ENCODE measurements at regions not wholly inside any gene's neighbourhood (a gene's known extent, or its start where the extent isn't known, plus 50 kb on each side); places are given as distances from the start of the nearest gene placed in this dataset.
"Not testable (repeated sequence)": the region's sequence is repeated elsewhere in the genome, so short reads cannot be mapped to it uniquely, and the experiment has no call there.

DNA sequence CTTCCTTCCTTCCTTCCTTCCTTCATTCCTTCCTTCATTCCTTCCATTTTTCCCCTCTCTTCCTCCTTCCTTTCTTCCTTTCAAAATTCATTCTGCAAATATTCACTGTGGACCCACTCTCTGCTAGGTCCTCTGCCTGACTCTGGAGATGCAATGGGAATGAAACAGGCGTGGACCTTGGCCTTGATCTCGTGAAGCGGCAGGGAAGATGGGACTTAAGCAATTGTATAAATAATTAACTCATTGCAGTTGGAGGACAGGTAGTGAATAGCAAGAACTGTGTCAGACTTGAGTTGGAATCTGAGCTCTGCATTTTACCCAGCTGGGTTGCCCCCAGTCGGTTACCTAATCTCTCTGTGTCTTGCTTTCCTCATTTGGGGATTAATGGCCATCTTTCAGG lies 230.6 kb upstream of the LHX5 start:
- Histone ChIP-seq H3K27ac (no peak overlapping the region), H3K27me3 (replicated peaks) (peaks cover 4% of the 10 kb centered on the region), H3K4me3 (ENCODE audit: low read depth, low read length) (no peak overlapping the region), H3K36me3 (replicated peaks) (no peaks in the 10 kb centered on the region)
- TF ChIP-seq CTCF (IDR thresholded peaks at IDR 0.05; ENCODE audit: low read depth, low read length, missing control alignments) = no peak
- DNase-seq = no peak
- in situ Hi-C loops (cut with HindIII; ENCODE audit: low pct_ligation_motif_present, low sequenced_read_pairs) = no loop called here

DNA sequence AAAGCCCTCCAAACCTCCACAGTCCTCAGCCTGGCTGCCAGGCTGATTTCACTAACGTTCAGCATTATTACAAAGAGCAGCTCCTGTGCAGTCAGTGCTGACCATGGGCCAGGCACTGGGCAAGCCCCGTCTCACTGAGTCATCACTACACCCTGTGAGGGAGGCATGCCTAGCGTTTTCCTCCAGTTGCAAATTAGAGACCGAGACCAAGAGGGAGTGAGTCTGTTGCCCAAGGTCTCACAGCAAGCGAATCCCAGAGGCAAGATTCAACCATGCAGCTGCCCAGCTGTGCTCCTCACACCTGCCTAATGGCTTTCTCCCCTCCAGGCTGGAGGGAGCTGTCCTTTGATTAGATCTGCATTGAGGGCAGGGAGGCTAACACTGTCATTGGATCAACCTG lies 229.3 kb upstream of the LHX5 start:
- H3K27me3 ChIP-seq (replicated peaks) = peaks cover 4% of the 10 kb centered on the region
- in situ Hi-C loops (cut with HindIII; ENCODE audit: low pct_ligation_motif_present, low sequenced_read_pairs) = no loop called here
- H3K4me3 ChIP-seq (ENCODE audit: low read depth, low read length) = no peak overlapping the region
- DNase-seq = peak; percentile 38
- no peak for TF ChIP-seq CTCF (IDR thresholded peaks at IDR 0.05; ENCODE audit: low read depth, low read length, missing control alignments)
- H3K27ac ChIP-seq = no peak overlapping the region
- H3K36me3 ChIP-seq (replicated peaks) = no peaks in the 10 kb centered on the region

DNA sequence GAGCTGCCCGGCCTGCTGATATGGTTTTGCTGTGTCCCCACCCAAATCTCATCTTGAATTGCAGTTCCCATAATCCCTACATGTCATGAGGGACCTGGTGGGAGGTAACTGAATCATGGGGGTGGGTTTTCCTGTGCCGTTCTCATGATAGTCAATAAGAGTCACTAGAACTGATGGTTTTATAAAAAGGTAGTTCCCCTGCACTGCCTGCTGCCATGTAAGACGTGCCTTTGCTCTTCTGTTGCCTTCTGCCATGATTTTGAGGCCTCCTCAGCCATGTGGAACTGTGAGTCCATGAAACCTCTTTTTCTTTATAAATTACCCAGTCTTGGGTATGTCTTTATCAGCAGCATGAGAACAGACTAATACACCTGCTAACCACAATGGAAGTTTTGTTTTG lies 228.3 kb upstream of the LHX5 start:
- H3K27me3 ChIP-seq (replicated peaks); in situ Hi-C loops (cut with HindIII; ENCODE audit: low pct_ligation_motif_present, low sequenced_read_pairs); H3K27ac ChIP-seq; DNase-seq; H3K4me3 ChIP-seq (ENCODE audit: low read depth, low read length); H3K36me3 ChIP-seq (replicated peaks): not testable (repeated sequence)

DNA sequence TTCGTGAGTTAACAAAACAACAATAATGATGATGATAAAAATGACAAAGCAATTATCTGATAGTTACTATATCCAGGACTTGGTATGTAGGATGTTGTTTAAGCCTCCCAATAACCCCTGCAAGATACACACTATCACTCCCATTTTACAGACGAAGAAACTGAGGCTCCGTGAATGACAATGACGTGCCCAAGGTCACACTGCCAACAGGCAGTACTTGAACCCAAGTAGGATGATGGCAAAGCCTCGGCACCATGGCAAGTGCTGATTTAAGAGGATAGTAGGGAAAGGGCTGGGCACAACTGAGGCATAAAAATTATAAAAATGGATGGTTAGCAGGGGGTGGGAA lies 226.8 kb upstream of the LHX5 start:
- Histone ChIP-seq H3K27ac (no peak overlapping the region), H3K4me3 (ENCODE audit: low read depth, low read length) (no peak overlapping the region), H3K36me3 (replicated peaks) (no peaks in the 10 kb centered on the region), H3K27me3 (replicated peaks) (peaks cover 4% of the 10 kb centered on the region)
- no peak for TF ChIP-seq CTCF (IDR thresholded peaks at IDR 0.05; ENCODE audit: low read depth, low read length, missing control alignments)
- DNase-seq = no peak
- in situ Hi-C loops (cut with HindIII; ENCODE audit: low pct_ligation_motif_present, low sequenced_read_pairs) = no loop called here

GRCh38 chr12:113697651-113698509 lies 226.2 kb upstream of the LHX5 start:
- Histone ChIP-seq H3K27ac (no peak overlapping the region), H3K27me3 (replicated peaks) (peaks cover 4% of the 10 kb centered on the region), H3K36me3 (replicated peaks) (no peaks in the 10 kb centered on the region), H3K4me3 (ENCODE audit: low read depth, low read length) (no peak overlapping the region)
- in situ Hi-C loops (cut with HindIII; ENCODE audit: low pct_ligation_motif_present, low sequenced_read_pairs) = no loop called here
- no peak for TF ChIP-seq CTCF (IDR thresholded peaks at IDR 0.05; ENCODE audit: low read depth, low read length, missing control alignments)
- DNase-seq = no peak

DNA sequence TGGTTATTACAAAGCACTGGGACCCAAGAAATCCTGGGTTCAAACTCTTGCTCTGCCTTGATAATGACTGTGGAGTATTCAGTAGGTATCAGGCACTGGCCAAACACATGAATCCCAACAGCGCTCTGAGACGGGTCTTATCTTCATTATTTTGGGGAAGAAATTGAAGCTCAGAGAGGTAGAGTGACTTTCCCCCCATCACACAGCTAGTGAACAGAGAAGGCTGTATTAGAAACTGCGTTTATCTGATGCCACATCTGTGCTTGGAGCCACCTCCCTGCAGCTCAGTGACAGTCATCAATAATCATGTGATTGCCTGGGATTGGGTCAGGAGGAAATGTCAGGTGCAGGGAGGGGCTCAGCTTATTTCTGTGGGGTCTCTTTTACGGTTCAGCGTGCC lies 225.4 kb upstream of the LHX5 start:
- in situ Hi-C loops (cut with HindIII; ENCODE audit: low pct_ligation_motif_present, low sequenced_read_pairs) = no loop called here
- no peaks in the 10 kb centered on the region for H3K36me3 ChIP-seq (replicated peaks)
- TF ChIP-seq CTCF (IDR thresholded peaks at IDR 0.05; ENCODE audit: low read depth, low read length, missing control alignments) = no peak
- no peak overlapping the region for H3K4me3 ChIP-seq (ENCODE audit: low read depth, low read length)
- no peak overlapping the region for H3K27ac ChIP-seq
- no peaks in the 10 kb centered on the region for H3K27me3 ChIP-seq (replicated peaks)
- DNase-seq = no peak

Measured in brain microvascular endothelial cell (primary cell).